Activated CD4-positive, alpha-beta T cell treated with anti-CD3 and anti-CD28 coated beads, Interleukin-2, amount 10 ng/mL, durations not matched to agents 24 days and 14 days (primary cell): ENCODE measurements at regions not wholly inside any gene's neighbourhood (a gene's known extent, or its start where the extent isn't known, plus 50 kb on each side); places are given as distances from the start of the nearest gene placed in this dataset.

ENCODE experiments used
- DNase-seq: peaks from one replicate; pipeline ENCODE4 v3.0.0; 2022
- H3K27ac Mint-ChIP-seq: one replicate; pipeline ENCODE4 v1.8.0; 2022; ENCODE audit warnings: mild to moderate bottlenecking, mixed read lengths
- H3K27me3 Mint-ChIP-seq: one replicate; pipeline ENCODE4 v1.8.0; 2022; ENCODE audit warnings: mixed read lengths
- H3K36me3 Mint-ChIP-seq: one replicate; pipeline ENCODE4 v1.8.0; 2022; ENCODE audit warnings: low read depth, mild to moderate bottlenecking, mixed read lengths
- H3K4me1 Mint-ChIP-seq: one replicate; pipeline ENCODE4 v1.8.0; 2021; ENCODE audit warnings: mixed read lengths
- H3K4me3 Mint-ChIP-seq: one replicate; pipeline ENCODE4 v1.8.0; 2022; ENCODE audit warnings: mild to moderate bottlenecking, moderate library complexity, mixed read lengths
- H3K9me3 Mint-ChIP-seq: one replicate; pipeline ENCODE4 v1.8.0; 2021; ENCODE audit warnings: mixed read lengths
- intact Hi-C: fragments of 100-400 bp; cut with micrococcal nuclease; formaldehyde crosslinking; loops from one replicate; pipeline ENCODE4 v1.15.1; 2023

GRCh38 chr2:883803-884748 is 66.6 kb upstream of the SNTG2 start:
- Mint-ChIP-seq H3K36me3 (no peaks in the 10 kb centered on the region), H3K27ac (no peak overlapping the region), H3K4me3 (no peak overlapping the region), H3K9me3 (no peaks in the 10 kb centered on the region), H3K4me1 (no peaks in the 10 kb centered on the region), H3K27me3 (peaks cover 9% of the 10 kb centered on the region)
- intact Hi-C loops = no loop called here
- DNase-seq = no peak

- no peak overlapping the region for H3K27ac Mint-ChIP-seq
- intact Hi-C loops = no loop called here
- H3K4me3 Mint-ChIP-seq = no peak overlapping the region
- no peaks in the 10 kb centered on the region for H3K9me3 Mint-ChIP-seq
- DNase-seq = no peak
- H3K36me3 Mint-ChIP-seq = no peaks in the 10 kb centered on the region
- H3K4me1 Mint-ChIP-seq = no peaks in the 10 kb centered on the region
- H3K27me3 Mint-ChIP-seq = peaks cover 9% of the 10 kb centered on the region
These were observed 67.3 kb upstream of the SNTG2 start for GRCh38 chr2:883260-883802.

- no peak overlapping the region for H3K27ac Mint-ChIP-seq
- H3K36me3 Mint-ChIP-seq = no peaks in the 10 kb centered on the region
- no peak for DNase-seq
- intact Hi-C loops = no loop called here
- peaks cover 9% of the 10 kb centered on the region for H3K27me3 Mint-ChIP-seq
- no peak overlapping the region for H3K4me3 Mint-ChIP-seq
- H3K4me1 Mint-ChIP-seq = no peaks in the 10 kb centered on the region
- no peaks in the 10 kb centered on the region for H3K9me3 Mint-ChIP-seq
These were observed 69.3 kb upstream of the SNTG2 start for GRCh38 chr2:881204-881918.

GRCh38 chr2:880201-880970 is 70.3 kb upstream of the SNTG2 start:
- H3K27me3 Mint-ChIP-seq = peaks cover 9% of the 10 kb centered on the region
- no peak for DNase-seq

GRCh38 chr2:879540-879939 is 71.1 kb upstream of the SNTG2 start:
- intact Hi-C loops = no loop called here
- H3K4me3 Mint-ChIP-seq = no peak overlapping the region
- no peak overlapping the region for H3K27ac Mint-ChIP-seq
- H3K36me3 Mint-ChIP-seq = no peaks in the 10 kb centered on the region
- H3K9me3 Mint-ChIP-seq = no peaks in the 10 kb centered on the region
- no peaks in the 10 kb centered on the region for H3K4me1 Mint-ChIP-seq
- no peak for DNase-seq
- H3K27me3 Mint-ChIP-seq = peaks cover 7% of the 10 kb centered on the region

More at GRCh38 chr2:880201-880970, 70.3 kb upstream of the SNTG2 start:
- Mint-ChIP-seq H3K27ac (no peak overlapping the region), H3K36me3 (no peaks in the 10 kb centered on the region), H3K4me3 (no peak overlapping the region), H3K9me3 (no peaks in the 10 kb centered on the region), H3K4me1 (no peaks in the 10 kb centered on the region)
- intact Hi-C loops = no loop called here

GRCh38 chr2:878245-878930 is 72.3 kb upstream of the SNTG2 start:
- Mint-ChIP-seq H3K9me3 (no peaks in the 10 kb centered on the region), H3K27ac (no peak overlapping the region), H3K36me3 (no peaks in the 10 kb centered on the region), H3K27me3 (peaks cover 5% of the 10 kb centered on the region), H3K4me3 (no peak overlapping the region), H3K4me1 (no peaks in the 10 kb centered on the region)
- intact Hi-C loops = no loop called here
- no peak for DNase-seq

- DNase-seq = no peak
- H3K36me3 Mint-ChIP-seq = no peaks in the 10 kb centered on the region
- intact Hi-C loops = no loop called here
- no peak overlapping the region for H3K4me3 Mint-ChIP-seq
- no peaks in the 10 kb centered on the region for H3K9me3 Mint-ChIP-seq
- peaks cover 4% of the 10 kb centered on the region for H3K27me3 Mint-ChIP-seq
- H3K27ac Mint-ChIP-seq = no peak overlapping the region
- H3K4me1 Mint-ChIP-seq = no peaks in the 10 kb centered on the region
These were observed 72.9 kb upstream of the SNTG2 start for GRCh38 chr2:877747-878146.

- Mint-ChIP-seq H3K9me3 (no peaks in the 10 kb centered on the region), H3K4me3 (no peak overlapping the region), H3K27me3 (no peaks in the 10 kb centered on the region), H3K4me1 (no peaks in the 10 kb centered on the region), H3K27ac (no peak overlapping the region), H3K36me3 (no peaks in the 10 kb centered on the region)
- DNase-seq = no peak
- intact Hi-C loops = no loop called here
These were observed 74.7 kb upstream of the SNTG2 start for GRCh38 chr2:875687-876615.

- Mint-ChIP-seq H3K27ac (no peak overlapping the region), H3K4me3 (no peak overlapping the region), H3K27me3 (no peaks in the 10 kb centered on the region), H3K36me3 (no peaks in the 10 kb centered on the region), H3K9me3 (no peaks in the 10 kb centered on the region), H3K4me1 (no peaks in the 10 kb centered on the region)
- no peak for DNase-seq
- intact Hi-C loops = no loop called here
These were observed 76.7 kb upstream of the SNTG2 start for GRCh38 chr2:873651-874580.

GRCh38 chr2:873027-873426 is 77.6 kb upstream of the SNTG2 start:
- Mint-ChIP-seq H3K4me3 (no peak overlapping the region), H3K27ac (no peak overlapping the region), H3K36me3 (no peaks in the 10 kb centered on the region), H3K9me3 (no peaks in the 10 kb centered on the region), H3K4me1 (no peaks in the 10 kb centered on the region), H3K27me3 (no peaks in the 10 kb centered on the region)
- DNase-seq = no peak
- intact Hi-C loops = no loop called here

- no peak overlapping the region for H3K27ac Mint-ChIP-seq
- no peaks in the 10 kb centered on the region for H3K27me3 Mint-ChIP-seq
- no peaks in the 10 kb centered on the region for H3K9me3 Mint-ChIP-seq
- no peaks in the 10 kb centered on the region for H3K4me1 Mint-ChIP-seq
- DNase-seq = no peak
- no peaks in the 10 kb centered on the region for H3K36me3 Mint-ChIP-seq
- intact Hi-C loops = no loop called here
- H3K4me3 Mint-ChIP-seq = no peak overlapping the region
These were observed 78.5 kb upstream of the SNTG2 start for GRCh38 chr2:871926-872680.
